NCI-H2171 (cell line): ENCODE measurements at regions not wholly inside any gene's neighbourhood (a gene's known extent, or its start where the extent isn't known, plus 50 kb on each side); places are given as distances from the start of the nearest gene placed in this dataset.
A peak's percentile ranks its signal among the peaks of the same experiment; 100 is the strongest.

ENCODE experiments used
- DNase-seq: peaks from one replicate; lab custom pipeline; 2025; lab: John Stamatoyannopoulos, UW

DNA sequence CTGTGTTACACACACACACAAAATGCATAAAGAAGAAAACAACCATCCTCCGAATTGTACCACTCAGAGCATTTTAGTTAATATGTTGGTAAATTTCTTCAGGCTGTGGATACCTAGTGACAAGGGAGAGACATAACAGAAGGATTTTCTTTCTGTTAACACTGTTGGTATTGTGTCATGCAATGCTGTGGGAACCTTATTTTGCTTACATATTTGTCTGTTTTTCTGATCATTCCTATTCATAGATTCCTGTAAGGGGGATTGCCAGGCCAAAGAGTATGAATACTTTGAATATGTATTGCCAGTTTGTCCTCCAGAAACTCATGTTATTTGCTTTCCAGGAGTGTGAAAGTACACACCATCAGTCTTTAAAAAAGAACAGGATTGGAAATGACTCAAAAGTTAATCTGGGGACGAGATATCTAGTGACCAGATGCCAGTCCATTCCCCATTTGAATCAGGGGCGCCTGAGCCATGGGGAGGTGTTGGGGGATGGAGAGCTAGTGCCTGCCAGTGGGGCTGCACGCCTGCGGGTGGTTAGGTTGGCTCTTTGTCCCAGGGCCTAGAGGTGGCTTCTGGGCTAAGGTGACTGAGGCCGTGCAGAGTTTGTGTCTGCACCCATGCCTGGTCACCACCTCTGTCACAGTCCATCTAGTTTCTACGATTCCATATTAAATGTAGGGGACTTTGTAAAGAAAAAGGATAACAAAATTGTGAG lies 142.0 kb downstream of the PTPN20 start:
- DNase-seq = no peak

DNA sequence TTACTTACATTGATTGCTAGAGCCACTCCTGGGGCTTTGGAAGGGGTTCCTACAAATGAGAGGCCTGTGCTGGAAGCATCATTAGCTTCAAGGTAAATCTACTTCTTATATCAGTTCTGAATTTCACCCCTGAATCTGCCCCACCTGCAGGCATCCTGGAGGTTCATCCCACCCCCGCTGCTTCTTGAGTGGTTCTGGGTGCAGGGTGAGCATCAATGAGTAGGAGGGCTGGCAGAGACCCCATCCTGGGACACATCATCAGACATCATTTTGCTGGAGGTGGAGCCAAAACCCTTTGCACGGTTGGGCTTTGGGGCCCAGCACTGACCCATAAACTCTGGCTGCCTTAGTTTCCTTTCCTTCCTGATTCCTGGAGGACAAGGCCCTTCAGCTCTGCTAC lies 143.7 kb downstream of the PTPN20 start:
- DNase-seq = no peak

DNA sequence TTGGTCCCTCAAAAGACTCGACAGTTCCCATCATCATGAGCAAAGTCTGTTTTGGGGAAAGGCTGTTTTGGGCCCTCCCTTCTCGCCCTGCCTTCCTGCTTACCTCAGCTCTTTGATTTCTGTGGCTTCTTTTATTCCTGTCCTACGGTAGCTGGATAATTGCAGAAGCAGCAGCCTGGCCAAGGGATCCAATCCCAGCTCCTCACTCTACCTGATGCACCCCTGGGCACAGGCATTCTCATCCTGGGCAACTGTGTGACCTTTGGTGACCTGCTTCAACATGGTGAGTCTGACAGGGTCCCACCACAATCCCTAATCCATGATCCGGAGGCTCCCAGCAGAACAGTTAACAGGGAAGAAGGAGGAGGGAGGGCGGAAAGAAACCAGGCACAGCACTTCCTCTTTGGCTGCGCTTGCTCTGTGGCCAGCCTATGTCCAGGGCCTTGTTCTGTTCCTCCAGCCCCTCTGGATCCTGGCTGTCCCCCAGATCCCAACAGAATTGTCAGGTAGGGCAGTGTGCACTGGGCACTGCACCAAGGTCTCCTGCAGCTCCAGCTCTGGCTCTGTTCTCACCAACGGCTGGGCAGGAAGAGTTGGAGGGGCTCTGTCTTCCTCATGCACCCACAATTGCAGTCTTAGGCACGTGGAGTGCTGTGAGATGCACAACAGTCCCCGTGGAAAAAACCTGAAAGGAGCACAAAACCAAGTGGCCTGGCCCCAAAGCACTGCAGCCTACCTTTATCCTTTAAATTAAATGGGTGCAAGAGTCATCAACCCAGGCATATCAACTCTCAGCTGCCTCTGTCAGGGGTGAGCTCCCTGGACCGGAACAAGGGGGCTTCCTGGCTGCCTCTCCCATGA lies 144.4 kb downstream of the PTPN20 start:
- no peak for DNase-seq

DNA sequence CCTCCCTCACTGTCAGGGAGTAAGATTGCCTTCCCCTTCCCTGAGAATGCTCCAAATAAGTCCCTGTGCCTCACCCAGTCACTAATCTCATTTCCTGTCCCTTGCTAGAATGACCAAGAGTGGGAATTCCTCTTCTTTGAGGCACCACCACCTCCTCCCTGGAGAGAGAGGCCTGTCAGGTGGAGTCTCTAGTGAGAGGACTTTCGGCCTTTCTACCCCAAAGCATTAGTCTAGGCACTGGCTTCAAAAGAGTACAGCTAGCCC lies 145.0 kb downstream of the PTPN20 start:
- DNase-seq = no peak

DNA sequence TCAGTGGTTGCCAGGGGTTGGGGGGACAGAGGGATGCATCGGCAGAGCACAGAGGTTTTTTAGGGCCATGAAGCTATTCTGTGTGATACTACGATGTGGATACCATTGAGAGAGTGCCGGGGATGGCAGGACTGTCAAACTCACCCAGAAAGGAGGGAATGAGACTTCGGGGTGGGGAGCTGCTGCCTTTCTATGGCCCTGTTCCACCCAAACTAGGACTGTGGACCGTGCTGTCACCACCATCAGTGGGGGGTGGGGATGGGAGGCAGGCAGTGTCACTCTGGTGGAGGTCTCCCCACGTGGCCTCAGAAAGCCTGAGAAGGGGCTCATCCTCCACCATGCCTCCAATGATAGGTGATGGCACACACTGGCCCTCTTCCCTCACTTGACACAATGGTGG lies 146.2 kb downstream of the PTPN20 start:
- no peak for DNase-seq

DNA sequence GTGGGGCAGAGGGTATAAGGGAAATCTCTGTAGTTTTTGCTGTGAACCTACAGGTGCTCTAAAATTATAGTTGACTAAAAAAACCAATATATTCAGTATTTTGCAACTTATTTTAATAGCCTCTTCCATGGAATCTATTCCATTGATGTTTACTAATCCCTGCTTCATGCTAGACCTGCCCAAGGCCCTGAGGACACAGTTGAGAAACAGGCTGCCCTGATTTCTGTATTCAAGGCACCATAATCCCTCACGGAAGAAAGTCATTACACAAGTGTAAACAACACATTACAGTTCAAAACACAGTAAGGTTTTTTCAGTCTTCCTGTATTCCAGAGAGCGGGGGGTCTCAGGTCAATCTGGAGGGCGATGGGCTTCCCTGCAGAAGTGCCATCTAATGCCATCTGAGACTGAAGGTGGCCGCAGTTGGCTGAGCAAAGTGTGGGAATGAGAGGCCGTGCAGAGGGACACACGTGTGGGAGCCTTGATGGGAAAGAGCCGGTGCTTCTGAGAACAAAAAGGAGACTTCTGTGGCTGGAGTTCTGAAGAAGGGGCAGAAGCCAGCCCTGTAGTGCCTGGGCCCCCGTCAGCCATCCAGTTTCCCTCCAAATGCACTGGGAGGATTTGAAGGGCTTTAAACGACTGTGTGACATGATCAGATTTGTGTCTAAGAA lies 146.9 kb downstream of the PTPN20 start:
- DNase-seq = no peak

DNA sequence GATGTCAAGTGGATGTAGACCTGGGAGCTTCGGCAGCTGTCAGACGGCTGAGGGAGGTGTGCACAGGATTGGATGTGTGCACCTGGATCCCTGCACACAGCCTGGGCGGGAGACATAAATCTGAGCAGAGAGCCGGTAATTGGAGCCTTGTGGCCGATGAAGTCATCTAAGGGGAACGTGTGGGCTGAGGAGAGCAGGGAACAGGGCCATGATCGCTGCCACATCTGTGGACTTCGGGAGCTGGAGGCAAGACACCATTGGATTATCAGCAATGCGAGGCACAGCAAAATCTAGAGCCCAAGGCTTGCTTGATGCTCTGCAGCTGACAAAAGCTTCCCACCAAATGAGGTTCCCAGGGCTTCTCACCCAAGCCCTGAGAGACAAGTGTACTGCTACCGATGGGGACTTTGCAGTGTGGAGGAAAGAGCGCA lies 147.7 kb downstream of the PTPN20 start:
- peak; percentile 9 for DNase-seq

DNA sequence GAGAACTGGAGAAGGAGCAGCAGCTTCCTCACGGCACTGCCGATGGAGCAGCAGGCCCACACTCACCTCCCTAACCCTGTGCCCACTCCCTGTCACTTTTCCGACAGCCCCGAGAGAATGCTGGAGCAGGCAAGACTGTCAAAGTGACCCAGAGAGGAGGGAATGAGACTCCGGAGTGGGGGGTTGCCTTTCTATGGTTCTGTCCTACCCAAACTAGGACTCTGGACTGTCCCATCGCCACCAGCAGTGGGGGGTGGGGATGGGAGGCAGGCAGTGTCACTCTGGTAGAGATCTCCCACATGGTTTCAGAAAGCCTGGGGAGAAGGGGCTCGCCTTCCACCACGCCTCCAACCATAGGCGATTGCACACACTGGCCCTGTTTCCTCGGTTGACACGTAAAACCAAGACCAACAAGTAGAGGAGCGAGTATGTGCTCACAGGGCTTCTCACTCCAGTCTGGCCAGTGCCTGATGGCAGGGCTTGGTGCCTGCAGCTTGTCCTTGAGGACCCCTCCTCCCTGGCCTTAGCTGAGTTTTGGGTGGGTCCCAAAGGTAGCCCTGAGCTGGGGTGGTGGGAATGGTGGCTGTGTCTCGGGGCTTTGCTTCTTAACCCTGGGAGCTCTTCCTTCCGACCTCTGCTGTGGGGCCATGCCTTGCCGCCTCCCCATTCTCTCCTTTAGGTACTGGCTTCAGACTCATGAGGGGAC lies 148.5 kb downstream of the PTPN20 start:
- DNase-seq = no peak

DNA sequence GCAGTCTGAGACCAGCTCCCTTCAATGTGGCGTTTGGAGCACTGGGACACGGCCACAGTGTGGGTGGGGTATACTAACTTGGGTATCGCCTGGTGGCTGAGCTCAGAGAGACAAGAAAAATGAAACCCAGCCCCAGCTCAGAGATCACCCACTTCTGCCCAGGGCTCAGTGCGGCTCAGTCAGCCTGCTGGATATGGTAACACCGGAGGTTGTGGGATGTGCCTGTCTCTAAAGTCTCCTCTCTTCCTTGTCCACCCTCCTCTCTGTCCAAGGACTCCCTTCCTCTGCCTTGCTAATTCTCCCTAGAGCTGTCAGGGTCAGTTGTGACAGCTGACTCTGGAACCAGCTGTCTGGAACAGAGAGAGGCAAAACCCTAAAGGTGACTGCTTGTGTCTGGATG lies 149.1 kb downstream of the PTPN20 start:
- no peak for DNase-seq

DNA sequence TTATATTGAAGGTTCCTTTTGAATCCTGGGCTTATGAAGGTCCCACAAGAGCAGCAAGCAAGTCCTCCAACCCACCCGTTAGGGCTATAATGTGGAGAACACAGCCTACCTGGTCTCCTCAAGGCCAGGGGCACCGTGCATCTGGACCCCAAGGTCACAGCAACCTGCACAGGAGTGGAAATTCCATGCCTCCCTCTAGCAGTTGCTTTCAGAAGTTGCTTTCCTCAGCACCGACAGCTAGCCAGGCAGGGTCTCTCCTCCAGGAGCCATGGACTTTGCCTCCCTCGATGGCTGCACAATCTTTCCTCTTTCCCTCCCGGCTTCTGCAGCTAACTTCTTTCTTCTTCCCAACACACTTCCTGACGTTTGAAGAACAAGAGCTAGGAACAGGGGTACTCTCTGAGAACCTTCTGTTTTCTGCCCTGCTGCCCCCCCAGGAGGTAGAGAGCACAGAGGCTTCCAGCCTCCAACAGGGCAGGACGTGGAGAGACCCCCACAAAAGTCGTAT lies 149.8 kb downstream of the PTPN20 start:
- DNase-seq = no peak

DNA sequence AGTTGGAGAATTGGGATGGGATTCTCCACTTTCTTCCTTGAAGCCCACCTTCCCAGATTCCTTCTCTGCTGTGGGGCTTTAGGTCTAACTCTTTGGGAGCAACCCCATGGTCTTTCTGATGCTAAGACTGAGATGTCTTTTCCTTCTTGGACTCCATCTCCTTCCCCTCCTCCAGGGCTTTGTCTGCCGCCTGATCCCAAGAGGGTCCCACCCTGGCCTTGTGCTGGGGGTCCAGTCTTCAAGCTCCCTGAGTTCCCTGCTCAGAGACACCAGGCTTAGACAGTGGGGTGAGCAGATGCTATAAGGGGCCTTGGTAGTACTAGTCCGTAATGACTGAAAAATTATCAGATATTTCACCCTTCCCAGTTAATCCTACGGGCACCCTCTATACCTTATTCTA lies 150.5 kb downstream of the PTPN20 start:
- no peak for DNase-seq

DNA sequence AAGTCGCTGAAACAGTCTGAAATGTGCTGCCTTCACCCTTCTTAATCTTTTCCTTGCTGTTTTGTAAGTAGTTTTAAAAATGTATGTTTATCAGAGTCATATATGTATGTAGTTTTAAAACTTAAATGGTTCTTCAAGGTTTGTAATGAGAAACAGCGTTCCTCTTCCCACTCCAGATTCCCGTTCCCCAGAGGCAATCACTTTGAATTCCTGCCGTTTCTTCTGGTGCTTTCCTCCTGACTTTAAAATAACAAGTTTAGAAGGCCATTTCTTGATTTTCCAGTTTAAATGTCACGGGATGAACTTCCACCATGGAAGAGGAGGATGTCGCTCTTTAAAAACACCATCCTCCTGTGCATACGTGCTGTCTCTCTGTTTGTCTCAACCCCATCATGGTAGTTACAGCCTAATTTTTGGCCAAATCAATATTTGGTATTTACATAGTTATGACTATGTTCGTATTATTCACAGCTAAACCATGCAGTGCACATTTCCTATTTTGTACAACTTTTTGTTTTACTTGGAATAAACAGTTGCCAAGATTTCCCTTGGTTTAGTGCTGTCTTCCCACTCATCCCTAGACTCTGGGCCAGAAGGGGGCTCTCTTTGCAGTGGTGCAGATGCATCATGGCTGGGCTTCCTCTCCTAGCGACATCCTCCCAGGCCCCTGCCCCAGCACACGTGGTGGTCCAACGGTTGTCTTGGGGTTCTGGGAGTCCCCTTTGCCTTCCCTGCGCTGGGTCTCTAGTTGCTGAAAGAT lies 151.4 kb downstream of the PTPN20 start:
- no peak for DNase-seq

DNA sequence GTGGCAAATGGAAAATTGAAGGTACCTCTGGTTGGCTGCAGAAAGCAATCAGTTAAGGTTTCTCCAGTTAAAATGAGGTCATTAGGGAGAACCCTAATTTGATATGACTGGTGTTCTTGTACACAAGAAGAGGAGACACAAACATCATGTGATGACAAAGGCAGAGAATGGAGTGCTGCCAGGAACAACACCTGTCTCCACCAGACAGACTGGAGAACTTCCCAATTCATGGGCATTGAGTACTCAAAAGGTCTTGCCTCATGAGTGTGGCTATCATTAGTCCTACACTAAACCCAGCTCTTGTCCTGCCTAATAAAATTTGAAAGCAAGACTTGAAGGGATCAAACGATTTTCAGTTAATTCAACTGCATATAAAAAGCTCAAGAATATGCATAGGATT lies 152.6 kb downstream of the PTPN20 start:
- DNase-seq = no peak

DNA sequence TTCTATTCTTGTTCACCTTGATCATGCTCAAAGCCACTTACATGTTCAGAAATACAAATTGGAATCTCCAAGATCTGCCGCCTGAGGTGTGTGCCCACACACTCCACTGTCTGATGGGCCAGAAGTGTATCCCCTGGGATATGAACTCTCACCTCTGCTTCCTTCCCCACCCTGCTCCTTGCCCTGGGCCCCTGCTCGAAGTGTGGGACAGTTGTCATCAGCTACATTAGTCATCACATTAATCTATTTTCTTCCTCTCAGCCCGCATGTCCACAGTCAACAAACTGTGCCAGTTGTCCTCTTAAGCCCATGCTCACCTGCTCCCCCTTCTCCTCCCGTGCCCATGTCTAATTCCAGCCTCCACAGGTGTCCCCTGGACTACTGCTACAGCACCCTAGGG lies 154.7 kb downstream of the PTPN20 start:
- no peak for DNase-seq

DNA sequence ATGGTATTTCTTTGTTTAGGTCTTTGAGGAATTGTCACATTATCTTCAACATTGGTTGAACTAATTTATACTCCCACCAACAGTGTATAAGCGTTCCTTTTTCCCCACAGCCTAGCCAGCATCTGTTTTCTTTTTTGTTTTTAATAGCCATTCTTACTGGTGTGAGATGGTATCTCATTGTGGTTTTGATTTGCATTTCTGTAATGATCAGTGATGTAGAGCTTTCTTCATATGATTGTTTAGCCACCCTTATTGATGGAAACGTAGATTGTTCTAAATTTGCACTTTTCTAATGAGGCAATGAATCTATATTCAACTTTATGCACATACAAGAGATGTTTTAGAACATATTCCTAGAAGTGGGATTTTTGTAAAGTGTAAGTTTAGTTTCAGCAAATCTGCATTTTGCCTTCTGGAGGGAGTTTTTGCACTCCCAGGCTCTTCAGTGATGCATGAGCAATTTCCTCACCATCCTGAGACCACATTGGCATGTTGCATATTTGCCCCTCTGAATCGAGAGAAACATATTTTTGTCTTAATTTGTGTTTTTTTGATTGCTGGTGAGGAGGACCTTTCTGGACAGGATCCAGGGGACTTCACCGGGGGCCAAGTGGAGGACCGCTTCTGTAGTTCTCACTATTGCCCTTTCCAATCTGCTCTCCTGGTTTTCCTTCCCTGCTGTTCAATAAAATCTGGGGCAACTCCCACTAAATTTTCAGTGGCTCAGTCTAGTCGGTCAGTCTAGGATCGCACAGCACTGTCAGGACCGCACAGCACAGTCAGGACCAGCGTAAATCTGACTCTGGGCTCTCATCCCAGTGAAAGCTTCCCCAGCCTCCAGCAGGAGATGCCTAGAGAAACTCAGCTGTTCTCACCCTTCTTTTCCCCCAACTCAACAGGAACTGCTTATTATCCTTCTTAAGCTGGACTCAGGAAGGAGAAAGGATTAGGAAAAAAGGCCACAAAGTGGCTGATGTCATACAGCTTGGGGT lies 157.0 kb downstream of the PTPN20 start:
- DNase-seq = no peak

DNA sequence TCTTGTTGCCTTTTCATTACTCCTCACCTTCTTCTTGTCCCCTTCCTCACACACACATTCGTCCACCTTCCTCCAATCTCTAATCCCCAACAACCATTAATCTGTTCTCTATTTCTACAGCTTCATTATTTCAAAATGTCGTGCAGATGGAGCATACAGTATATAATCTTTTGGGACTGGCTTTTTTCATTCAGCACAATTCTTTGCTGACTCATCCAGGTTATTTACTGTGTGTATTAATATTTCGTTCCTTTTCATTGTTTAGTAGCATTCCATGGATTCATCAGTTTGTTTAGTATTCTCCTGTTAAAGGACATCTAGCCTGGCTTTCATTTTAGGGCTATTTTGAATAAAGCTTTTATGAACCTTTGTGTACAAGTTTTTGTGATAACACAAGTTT lies 159.3 kb downstream of the PTPN20 start:
- DNase-seq = no peak

DNA sequence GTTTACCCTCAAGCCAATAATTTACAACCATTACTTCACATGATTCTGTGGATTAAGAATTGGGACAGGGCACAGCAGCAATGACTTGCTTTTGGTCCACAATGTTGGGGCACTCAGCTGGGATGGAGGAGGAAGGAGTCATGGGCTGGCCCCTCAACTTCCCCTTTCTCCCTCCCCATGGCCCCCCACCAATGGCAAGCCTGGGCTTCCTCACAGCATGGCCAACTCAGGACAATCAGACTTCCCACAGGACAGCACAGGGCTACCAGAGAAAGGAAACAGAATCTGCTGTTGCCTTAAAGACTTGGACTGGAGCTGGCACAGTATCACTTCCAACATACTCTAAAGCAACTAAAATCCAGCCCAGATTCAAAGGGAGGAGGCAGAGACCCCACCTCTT lies 160.7 kb downstream of the PTPN20 start:
- DNase-seq = no peak

DNA sequence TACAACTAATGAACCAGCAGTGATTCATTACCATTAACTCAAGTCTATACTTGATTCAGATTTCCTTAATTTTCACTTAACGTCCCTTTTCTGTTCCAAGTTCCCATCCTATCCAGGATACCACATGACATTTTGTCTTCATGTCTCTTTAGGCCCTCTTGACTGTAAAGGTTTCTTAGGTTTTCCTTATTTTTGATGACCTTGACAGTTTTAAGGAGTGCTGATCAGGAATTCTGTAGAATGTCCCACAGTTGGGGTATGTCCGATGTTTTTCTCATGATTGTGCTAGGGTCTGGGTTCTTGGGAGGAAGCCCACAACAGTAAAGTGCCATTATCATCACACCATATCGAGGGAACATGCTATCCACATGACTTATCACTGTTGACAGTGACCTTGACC lies 162.7 kb downstream of the PTPN20 start:
- DNase-seq = no peak

DNA sequence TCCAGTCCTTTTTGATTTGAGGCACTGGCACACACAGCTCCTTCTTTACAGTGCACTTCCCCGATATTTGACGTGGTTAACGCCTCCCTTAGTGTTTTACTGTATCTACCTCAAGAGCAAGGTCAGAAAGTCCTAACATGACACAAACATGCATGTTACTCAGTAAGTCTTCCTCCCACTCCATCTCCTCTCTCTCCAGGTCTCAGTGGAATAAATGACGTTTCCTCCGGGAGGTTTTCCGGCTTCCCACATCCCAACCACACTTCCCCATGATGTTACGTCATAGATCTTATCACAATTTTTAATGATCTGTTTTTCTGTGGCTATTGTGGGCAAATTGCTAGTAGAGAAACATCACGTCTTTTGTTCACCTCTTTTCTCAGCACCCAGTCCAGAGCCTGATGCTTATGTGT lies 165.7 kb downstream of the PTPN20 start:
- no peak for DNase-seq

DNA sequence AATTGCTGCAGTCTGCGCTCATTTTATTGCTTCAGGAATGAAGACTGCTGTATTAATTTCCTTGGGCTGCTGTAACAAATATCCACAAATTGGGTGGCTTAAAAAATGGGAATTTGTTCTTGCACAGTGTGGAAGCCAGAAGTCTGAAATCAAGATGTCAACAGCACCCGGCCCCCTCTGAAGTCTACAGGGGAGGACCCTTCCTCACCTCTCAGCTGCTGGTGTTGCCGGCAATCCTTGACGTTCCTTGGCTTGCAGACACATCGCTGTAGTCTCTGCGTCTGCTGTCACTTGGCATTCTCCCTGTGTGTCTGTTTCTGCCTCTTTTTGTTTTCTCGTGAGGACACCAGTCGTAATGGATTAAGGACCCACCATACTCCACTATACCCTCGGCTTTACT lies 166.2 kb downstream of the PTPN20 start:
- DNase-seq = no peak
